CD4-positive, alpha-beta memory T cell (primary cell): ENCODE measurements at regions not wholly inside any gene's neighbourhood (a gene's known extent, or its start where the extent isn't known, plus 50 kb on each side); places are given as distances from the start of the nearest gene placed in this dataset.

ENCODE experiments used
- CTCF ChIA-PET: fragments of 350-600 bp; sonication (Branson Sonifier 250); formaldehyde crosslinking; loops from one replicate; lab custom pipeline; 2021; ENCODE audit warnings: inconsistent platforms; ENCODE audit not compliant: partially characterized antibody; lab: Charles Lee
- POLR2A ChIA-PET: fragments of 350-600 bp; sonication (Branson Sonifier 250); formaldehyde crosslinking; loops from one replicate; lab custom pipeline; 2021; ENCODE audit not compliant: partially characterized antibody; lab: Charles Lee
- DNase-seq, 5 donors: peaks; one replicate each; pipeline versions ENCODE4 v3.0.0 to v3.0.0-alpha.2; 2020 to 2022; ENCODE audit warnings: mixed read lengths in 1 of 5
- H3K27ac ChIP-seq: one replicate; pipeline ENCODE4 v1.7.0; 2013; ENCODE audit warnings: low read depth, low read length
- H3K27me3 ChIP-seq: 2 replicates; pipeline ENCODE4 v1.7.0; 2013; ENCODE audit warnings: mild to moderate bottlenecking, low read length, moderate library complexity; ENCODE audit not compliant: insufficient read depth
- H3K36me3 ChIP-seq: 2 replicates; pipeline ENCODE4 v1.7.0; 2013; ENCODE audit warnings: mild to moderate bottlenecking, low read length, moderate library complexity; ENCODE audit not compliant: insufficient read depth
- H3K4me1 ChIP-seq: 2 replicates; pipeline ENCODE4 v1.7.0; 2013; ENCODE audit warnings: mild to moderate bottlenecking, low read length, moderate library complexity; ENCODE audit not compliant: insufficient read depth
- H3K4me3 ChIP-seq, 2 donors: one replicate each; pipeline ENCODE4 v1.7.0; 2013; ENCODE audit warnings: low read length in 2 of 2, mild to moderate bottlenecking in 1 of 2
- H3K9me3 ChIP-seq, 2 donors: one replicate each; pipeline ENCODE4 v1.7.0; 2013; ENCODE audit warnings: low read length in 2 of 2, control low read depth in 1 of 2; ENCODE audit not compliant: control insufficient read depth in 1 of 2
- H3K27ac Mint-ChIP-seq, 7 donors: one replicate each; pipeline ENCODE4 v1.8.0; 2020 to 2021; ENCODE audit warnings: mixed read lengths in 7 of 7, mild to moderate bottlenecking in 6 of 7, inconsistent platforms in 3 of 7, moderate library complexity in 3 of 7
- H3K27me3 Mint-ChIP-seq, 2 donors: one replicate each; pipeline ENCODE4 v1.8.0; 2020 to 2021; ENCODE audit warnings: mixed read lengths in 2 of 2
- H3K36me3 Mint-ChIP-seq, 2 donors: one replicate each; pipeline ENCODE4 v1.8.0; 2020 to 2021; ENCODE audit warnings: mixed read lengths in 2 of 2, inconsistent platforms in 1 of 2, mild to moderate bottlenecking in 1 of 2
- H3K4me1 Mint-ChIP-seq, 4 donors: one replicate each; pipeline ENCODE4 v1.8.0; 2020 to 2021; ENCODE audit warnings: mixed read lengths in 4 of 4, mild to moderate bottlenecking in 1 of 4
- H3K4me3 Mint-ChIP-seq, 8 donors: one replicate each; pipeline ENCODE4 v1.8.0; 2020 to 2021; ENCODE audit warnings: mixed read lengths in 8 of 8, mild to moderate bottlenecking in 7 of 8, moderate library complexity in 6 of 8, inconsistent platforms in 3 of 8
- H3K9me3 Mint-ChIP-seq, 8 donors: one replicate each; pipeline ENCODE4 v1.8.0; 2020 to 2021; ENCODE audit warnings: mixed read lengths in 8 of 8, mild to moderate bottlenecking in 5 of 8, inconsistent platforms in 3 of 8, moderate library complexity in 1 of 8
- intact Hi-C: fragments of 100-400 bp; cut with micrococcal nuclease; formaldehyde crosslinking; loops from one replicate; pipeline ENCODE4 v1.15.1; 2023

DNA sequence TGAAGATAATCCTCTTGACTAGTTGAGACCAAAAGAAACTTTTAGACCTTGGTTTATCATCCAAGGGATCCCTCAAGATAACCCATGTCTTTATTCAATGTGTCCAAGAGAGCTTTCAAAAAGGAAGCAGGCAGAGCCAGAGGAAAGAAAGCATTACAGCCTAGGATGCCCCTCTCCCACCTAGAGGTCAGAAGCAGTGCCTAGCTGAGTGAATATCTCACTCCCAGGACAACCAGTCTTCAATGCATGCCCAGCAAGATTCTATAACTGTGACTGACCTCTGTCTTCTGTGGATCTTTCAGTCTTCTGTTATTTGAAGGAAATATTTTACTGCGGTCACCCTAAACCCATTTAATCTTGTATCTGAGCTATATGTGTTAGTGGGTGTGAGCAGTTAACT lies 537.2 kb upstream of the CPEB2 start:
- no peaks in the 10 kb centered on the region for H3K36me3 ChIP-seq
- H3K27ac Mint-ChIP-seq: no peak overlapping the region
- H3K27me3 Mint-ChIP-seq: no peaks in the 10 kb centered on the region
- CTCF ChIA-PET: no interaction called here
- H3K4me1 Mint-ChIP-seq: no peaks in the 10 kb centered on the region
- no peak overlapping the region for H3K4me3 Mint-ChIP-seq
- H3K9me3 Mint-ChIP-seq: peaks cover 0 to 5% (median 0%) of the 10 kb centered on the region in 8 donors
- H3K9me3 ChIP-seq: no peaks in the 10 kb centered on the region
- intact Hi-C loops: loop anchor here (10.0 kb wide), 1 partner anchor 60 kb away; no protein-coding TSS in a partner anchor
- H3K27ac ChIP-seq: no peak overlapping the region
- no peak overlapping the region for H3K4me3 ChIP-seq
- no peaks in the 10 kb centered on the region for H3K36me3 Mint-ChIP-seq
- H3K27me3 ChIP-seq: no peaks in the 10 kb centered on the region
- no peak for DNase-seq
- H3K4me1 ChIP-seq: no peaks in the 10 kb centered on the region
- POLR2A ChIA-PET: no interaction called here

DNA sequence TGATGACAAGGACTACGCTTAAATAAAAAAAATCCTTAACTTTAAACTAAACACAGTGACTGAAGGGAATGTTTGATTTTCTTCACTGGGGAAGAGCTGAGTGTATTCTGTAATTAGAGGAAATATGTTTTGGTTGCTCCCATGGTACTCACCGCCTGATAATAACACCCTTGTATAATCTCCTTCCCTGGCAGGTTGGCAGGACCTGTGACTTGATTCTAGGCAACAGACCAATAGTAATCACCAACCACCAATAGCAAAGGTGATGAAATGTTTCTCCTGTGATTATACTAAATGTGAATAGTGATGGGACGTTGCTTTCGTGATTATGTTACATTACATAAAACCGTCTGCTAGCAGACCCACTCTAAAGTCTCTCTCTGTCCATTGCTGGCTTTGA lies 536.8 kb upstream of the CPEB2 start:
- Mint-ChIP-seq H3K4me1 (no peaks in the 10 kb centered on the region), H3K4me3 (no peak overlapping the region), H3K27me3 (no peaks in the 10 kb centered on the region), H3K27ac (no peak overlapping the region), H3K36me3 (no peaks in the 10 kb centered on the region), H3K9me3 (peaks cover 0 to 4% (median 0%) of the 10 kb centered on the region in 8 donors)
- Histone ChIP-seq H3K36me3 (no peaks in the 10 kb centered on the region), H3K9me3 (no peaks in the 10 kb centered on the region), H3K27me3 (no peaks in the 10 kb centered on the region), H3K27ac (no peak overlapping the region), H3K4me1 (no peaks in the 10 kb centered on the region), H3K4me3 (no peak overlapping the region)
- DNase-seq: no peak
- ChIA-PET POLR2A (no interaction called here), CTCF (no interaction called here)
- intact Hi-C loops: loop anchor here (10.0 kb wide), 1 partner anchor 59 kb away; no protein-coding TSS in a partner anchor

DNA sequence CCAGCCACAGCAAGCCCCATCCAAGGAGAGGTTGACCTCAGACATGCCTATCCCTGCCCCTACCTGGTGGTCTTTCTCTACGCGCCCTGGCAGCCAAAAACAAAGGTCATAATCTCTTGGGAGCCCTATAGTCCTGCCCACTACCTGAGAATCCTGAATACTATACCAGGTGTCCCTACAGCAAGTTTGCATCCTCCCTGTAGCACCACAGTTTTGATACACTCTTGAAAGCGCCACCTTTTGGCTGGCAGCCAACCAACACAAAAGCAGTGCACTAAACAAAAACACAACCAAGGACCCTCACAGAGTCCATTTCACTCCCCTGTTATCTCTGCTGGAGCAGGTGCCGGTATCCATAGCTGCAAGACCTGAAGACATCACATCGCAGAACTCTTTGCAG lies 523.8 kb upstream of the CPEB2 start:
- ChIA-PET POLR2A (no interaction called here), CTCF (no interaction called here)
- H3K4me1 Mint-ChIP-seq: no peaks in the 10 kb centered on the region

DNA sequence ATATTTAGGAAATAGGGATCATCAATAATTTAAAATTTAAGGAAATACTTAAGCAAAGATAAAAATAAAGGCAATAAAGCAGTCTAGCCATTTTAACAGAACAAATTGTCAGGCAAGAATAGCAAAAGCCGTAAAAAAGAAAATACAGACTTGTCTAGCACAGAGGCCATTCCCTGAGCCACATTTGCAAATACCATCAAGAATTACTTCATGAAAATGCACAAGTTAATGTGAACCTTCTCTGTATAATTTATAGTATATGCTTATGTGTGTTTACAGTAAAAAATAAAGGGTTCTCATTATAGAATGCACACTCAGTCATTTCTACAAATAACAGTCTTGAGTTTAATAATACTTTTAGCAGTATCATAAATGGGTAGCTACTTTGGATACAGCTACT lies 505.9 kb upstream of the CPEB2 start:
- H3K4me3 Mint-ChIP-seq: no peak overlapping the region
- DNase-seq: no peak
- H3K27me3 ChIP-seq: no peaks in the 10 kb centered on the region
- H3K4me1 Mint-ChIP-seq: no peaks in the 10 kb centered on the region
- no peaks in the 10 kb centered on the region for H3K36me3 Mint-ChIP-seq
- H3K9me3 Mint-ChIP-seq: peaks cover 0 to 4% (median 0%) of the 10 kb centered on the region in 8 donors
- no peak overlapping the region for H3K4me3 ChIP-seq
- no peaks in the 10 kb centered on the region for H3K27me3 Mint-ChIP-seq
- H3K27ac Mint-ChIP-seq: no peak overlapping the region
- no peak overlapping the region for H3K27ac ChIP-seq
- H3K9me3 ChIP-seq: no peaks in the 10 kb centered on the region
- no peaks in the 10 kb centered on the region for H3K36me3 ChIP-seq
- CTCF ChIA-PET: no interaction called here
- POLR2A ChIA-PET: no interaction called here
- intact Hi-C loops: no loop called here
- H3K4me1 ChIP-seq: no peaks in the 10 kb centered on the region

More for the DNA sequence above, 523.8 kb upstream of the CPEB2 start:
- no peaks in the 10 kb centered on the region for H3K9me3 ChIP-seq
- no peaks in the 10 kb centered on the region for H3K27me3 ChIP-seq
- H3K4me1 ChIP-seq: no peaks in the 10 kb centered on the region
- Mint-ChIP-seq H3K4me3 (no peak overlapping the region), H3K36me3 (no peaks in the 10 kb centered on the region), H3K27ac (no peak overlapping the region), H3K27me3 (no peaks in the 10 kb centered on the region), H3K9me3 (peaks cover 0 to 14% (median 8%) of the 10 kb centered on the region in 8 donors)
- no peak for DNase-seq
- H3K4me3 ChIP-seq: no peak overlapping the region
- no peak overlapping the region for H3K27ac ChIP-seq
- intact Hi-C loops: no loop called here
- H3K36me3 ChIP-seq: no peaks in the 10 kb centered on the region

DNA sequence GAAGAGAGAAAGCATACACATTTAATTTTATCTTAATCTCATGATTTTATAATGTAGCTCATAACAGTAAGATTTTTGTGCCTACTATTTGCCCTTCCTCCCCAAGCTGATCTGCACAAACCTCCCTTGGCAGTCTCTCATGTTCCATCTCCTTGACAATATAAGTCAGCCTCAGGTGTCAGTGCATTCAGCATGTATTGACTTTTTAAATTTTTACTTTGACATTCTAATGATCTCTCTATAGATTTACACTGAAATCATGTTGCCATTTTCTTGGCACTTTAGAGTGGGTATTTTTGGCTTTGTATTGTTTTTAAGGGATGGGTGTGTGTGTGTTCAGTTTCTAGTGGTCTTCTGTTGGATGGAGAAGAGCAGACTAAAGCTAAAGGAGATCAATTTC lies 505.3 kb upstream of the CPEB2 start:
- Mint-ChIP-seq H3K4me3 (no peak overlapping the region), H3K4me1 (no peaks in the 10 kb centered on the region), H3K27me3 (no peaks in the 10 kb centered on the region), H3K9me3 (peaks cover 0 to 4% (median 0%) of the 10 kb centered on the region in 8 donors), H3K27ac (no peak overlapping the region), H3K36me3 (no peaks in the 10 kb centered on the region)
- no peaks in the 10 kb centered on the region for H3K9me3 ChIP-seq
- no peak overlapping the region for H3K27ac ChIP-seq
- no peak for DNase-seq
- no peak overlapping the region for H3K4me3 ChIP-seq
- ChIA-PET POLR2A (no interaction called here), CTCF (no interaction called here)
- no peaks in the 10 kb centered on the region for H3K27me3 ChIP-seq
- intact Hi-C loops: no loop called here
- no peaks in the 10 kb centered on the region for H3K4me1 ChIP-seq
- H3K36me3 ChIP-seq: no peaks in the 10 kb centered on the region

DNA sequence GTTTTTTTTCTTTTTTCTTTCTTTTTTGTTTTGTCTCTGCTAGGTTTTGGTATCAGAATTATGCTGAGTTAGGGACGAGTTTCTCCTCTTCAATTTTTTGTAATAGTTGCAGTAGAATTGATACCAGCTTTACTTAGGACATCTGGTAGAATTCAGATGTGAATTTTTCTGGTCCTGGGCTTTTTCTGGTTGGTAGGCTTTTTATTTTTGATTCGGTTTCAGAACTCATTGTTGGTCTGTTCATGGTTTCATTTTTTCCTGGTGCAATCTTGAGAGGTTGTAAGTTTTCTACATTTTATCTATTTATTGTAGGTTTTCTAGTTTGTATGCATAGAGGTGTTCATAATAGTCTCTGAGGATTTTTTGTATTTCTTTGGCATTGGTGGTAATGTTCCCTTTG lies 498.1 kb upstream of the CPEB2 start:
- Histone ChIP-seq H3K36me3 (no peaks in the 10 kb centered on the region), H3K27ac (no peak overlapping the region), H3K4me1 (no peaks in the 10 kb centered on the region), H3K9me3 (no peaks in the 10 kb centered on the region), H3K4me3 (no peak overlapping the region), H3K27me3 (no peaks in the 10 kb centered on the region)
- CTCF ChIA-PET: no interaction called here
- Mint-ChIP-seq H3K27me3 (no peaks in the 10 kb centered on the region), H3K4me1 (no peaks in the 10 kb centered on the region), H3K27ac (no peak overlapping the region), H3K4me3 (no peak overlapping the region), H3K9me3 (peaks cover 0 to 5% (median 0%) of the 10 kb centered on the region in 8 donors), H3K36me3 (no peaks in the 10 kb centered on the region)
- DNase-seq: no peak
- intact Hi-C loops: no loop called here
- POLR2A ChIA-PET: no interaction called here

DNA sequence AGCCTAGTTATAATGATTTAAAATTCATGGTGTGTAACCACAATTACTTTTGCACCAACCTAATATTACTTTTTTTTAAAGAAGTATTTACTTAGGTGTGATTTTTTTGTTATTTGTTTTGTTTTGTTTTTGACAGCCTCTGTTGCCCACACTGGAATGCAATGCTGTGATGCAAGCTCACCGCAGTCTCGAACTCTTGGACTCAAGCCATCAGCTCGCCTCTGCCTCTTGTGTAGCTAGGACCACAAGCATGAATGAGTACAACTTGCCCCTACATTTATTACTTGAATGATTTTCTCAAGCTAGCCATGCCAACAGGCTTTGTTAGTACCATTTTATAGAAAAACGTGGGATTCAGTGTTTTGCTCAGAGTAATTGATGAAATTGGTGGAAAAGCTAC lies 488.8 kb upstream of the CPEB2 start:
- Histone ChIP-seq H3K4me3 (no peak overlapping the region), H3K27ac (no peak overlapping the region), H3K36me3 (no peaks in the 10 kb centered on the region), H3K27me3 (no peaks in the 10 kb centered on the region), H3K9me3 (no peaks in the 10 kb centered on the region), H3K4me1 (no peaks in the 10 kb centered on the region)
- no peak overlapping the region for H3K27ac Mint-ChIP-seq
- no peaks in the 10 kb centered on the region for H3K36me3 Mint-ChIP-seq
- ChIA-PET POLR2A (no interaction called here), CTCF (no interaction called here)
- H3K4me3 Mint-ChIP-seq: no peak overlapping the region
- peaks cover 0 to 5% (median 0%) of the 10 kb centered on the region in 8 donors for H3K9me3 Mint-ChIP-seq
- DNase-seq: no peak
- peaks cover 0 to 5% of the 10 kb centered on the region in 2 donors for H3K27me3 Mint-ChIP-seq
- H3K4me1 Mint-ChIP-seq: no peaks in the 10 kb centered on the region
- intact Hi-C loops: no loop called here

DNA sequence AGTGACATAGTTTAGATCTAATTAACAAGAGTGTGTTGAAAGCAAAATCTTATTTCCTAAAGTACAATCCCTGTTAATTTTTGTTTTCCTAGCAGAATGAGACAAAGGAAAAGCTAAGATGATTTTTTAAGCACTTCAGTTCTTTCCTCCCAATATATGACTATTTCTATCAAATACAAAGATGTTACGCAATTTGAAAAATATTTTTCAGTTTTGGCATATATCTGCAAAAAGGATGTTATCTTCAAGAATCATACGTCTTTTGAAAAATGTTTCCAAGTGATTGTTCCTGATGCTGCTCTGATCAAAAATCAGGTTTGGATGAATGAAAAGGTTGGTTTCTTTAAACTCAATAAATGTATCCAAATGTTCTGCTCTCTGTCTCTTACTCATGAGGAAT lies 486.7 kb upstream of the CPEB2 start:
- no peaks in the 10 kb centered on the region for H3K36me3 Mint-ChIP-seq
- intact Hi-C loops: no loop called here
- peaks cover 0 to 5% (median 0%) of the 10 kb centered on the region in 8 donors for H3K9me3 Mint-ChIP-seq
- no peak overlapping the region for H3K27ac Mint-ChIP-seq
- ChIA-PET CTCF (no interaction called here), POLR2A (no interaction called here)
- Histone ChIP-seq H3K9me3 (no peaks in the 10 kb centered on the region), H3K4me1 (no peaks in the 10 kb centered on the region), H3K36me3 (no peaks in the 10 kb centered on the region), H3K4me3 (no peak overlapping the region), H3K27me3 (no peaks in the 10 kb centered on the region), H3K27ac (no peak overlapping the region)
- no peaks in the 10 kb centered on the region for H3K4me1 Mint-ChIP-seq
- no peak for DNase-seq
- peaks cover 0 to 5% of the 10 kb centered on the region in 2 donors for H3K27me3 Mint-ChIP-seq
- no peak overlapping the region for H3K4me3 Mint-ChIP-seq
